Right lobe of liver (tissue), 6 donors: ENCODE measurements at regions not wholly inside any gene's neighbourhood (a gene's known extent, or its start where the extent isn't known, plus 50 kb on each side); places are given as distances from the start of the nearest gene placed in this dataset.
A peak's percentile ranks its signal among the peaks of the same experiment; 100 is the strongest.

ENCODE experiments used
- ATAC-seq, 4 donors: fragments of 200-7000 bp; cut with Tn5 transposase; one replicate each; pipeline ENCODE4 v1.9.1; 2020; ENCODE audit warnings: mild to moderate bottlenecking in 4 of 4, moderate library complexity in 4 of 4
- DNase-seq, 3 donors: peaks; one replicate each; pipeline ENCODE4 v3.0.0-alpha.2; 2020
- H3K27ac ChIP-seq, 3 donors: fragments of 200-600 bp; one replicate each; pipeline ENCODE4 v1.8.0; 2022
- H3K27me3 ChIP-seq, 2 donors: fragments of 200-600 bp; one replicate each; pipeline ENCODE4 v1.8.0; 2022
- H3K36me3 ChIP-seq, 4 donors: fragments of 200-600 bp; sonication (generic) in 1 of 4; one replicate each; pipeline versions ENCODE4 v1.5.1 to v1.8.0; 2017 to 2022; ENCODE audit warnings: control low read depth in 1 of 4
- H3K4me1 ChIP-seq, 4 donors: fragments of 200-600 bp; sonication (generic) in 1 of 4; one replicate each; pipeline versions ENCODE4 v1.5.1 to v1.8.0; 2017 to 2022; ENCODE audit warnings: control low read depth in 1 of 4
- H3K4me3 ChIP-seq, 3 donors: fragments of 200-600 bp; one replicate each; pipeline ENCODE4 v1.8.0; 2022
- H3K9me3 ChIP-seq, 4 donors: fragments of 200-600 bp; sonication (generic) in 1 of 4; one replicate each; pipeline versions ENCODE4 v1.5.1 to v1.8.0; 2017 to 2022; ENCODE audit warnings: control low read depth in 1 of 4
- POLR2A ChIP-seq: fragments of 450-650 bp; IDR thresholded peaks from one replicate; pipeline ENCODE4 v1.6.1; 2017; ENCODE audit warnings: antibody characterized with exemption, mild to moderate bottlenecking
- WGBS: methylation state at CpG from one replicate; pipeline ENCODE4 v1.1.6; 2018; ENCODE audit warnings: low coverage, low lambda C conversion rate; ENCODE audit not compliant: insufficient coverage; ENCODE audit errors: missing lambda C conversion rate; 5-methylcytosine and 5-hydroxymethylcytosine counted together
- intact Hi-C, 2 donors: fragments of 100-400 bp; cut with DNase I; formaldehyde crosslinking; loops; one replicate each; pipeline versions ENCODE4 v1.11.2 to v1.14.1; 2022
- TF ChIP-seq, protein P1 (sequence below), 4 donors: fragments of 200-600 bp in 3 of 4; fragments of 450-650 bp in 1 of 4; IDR thresholded peaks; one replicate each; pipeline versions ENCODE4 v1.5.1 to v1.8.0; 2016 to 2022; ENCODE audit warnings: antibody characterized with exemption in 4 of 4, mild to moderate bottlenecking in 2 of 4
- donor health status: DM: no; HTN: yes; CAD: no.
- donor health status: DM: no; HTN: no; CAD: no.
- donor health status: DM: no; HTN: no; CAD: no.
- donor health status: DM: no; HTN: yes; CAD: no.
- donor health status: DM: no; HTN: yes; CAD: no.

DNA sequence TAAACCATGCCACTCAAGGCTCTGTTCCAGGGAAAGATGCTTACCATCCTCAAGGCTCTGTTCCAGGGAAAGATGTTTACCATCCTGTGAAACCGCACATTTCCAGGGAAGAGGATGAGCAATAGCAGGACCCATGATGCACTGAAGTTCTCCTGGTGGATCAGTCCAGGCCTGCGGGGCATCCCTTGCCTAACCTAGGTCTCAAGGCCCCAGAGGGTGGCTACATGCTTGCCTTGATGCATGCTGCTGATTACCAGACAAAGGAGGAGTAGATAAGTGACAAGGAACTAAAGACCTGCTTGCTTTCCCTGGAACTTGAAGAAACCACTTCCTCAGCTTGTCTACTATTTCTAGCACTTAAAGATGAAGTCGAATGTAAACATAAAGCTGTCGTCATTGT lies 111.0 kb upstream of the LINC00305 start:
- no peaks in the 10 kb centered on the region for H3K36me3 ChIP-seq
- H3K9me3 ChIP-seq, result no peaks in the 10 kb centered on the region
- no peak overlapping the region for H3K27ac ChIP-seq
- TF ChIP-seq, protein P1, sequence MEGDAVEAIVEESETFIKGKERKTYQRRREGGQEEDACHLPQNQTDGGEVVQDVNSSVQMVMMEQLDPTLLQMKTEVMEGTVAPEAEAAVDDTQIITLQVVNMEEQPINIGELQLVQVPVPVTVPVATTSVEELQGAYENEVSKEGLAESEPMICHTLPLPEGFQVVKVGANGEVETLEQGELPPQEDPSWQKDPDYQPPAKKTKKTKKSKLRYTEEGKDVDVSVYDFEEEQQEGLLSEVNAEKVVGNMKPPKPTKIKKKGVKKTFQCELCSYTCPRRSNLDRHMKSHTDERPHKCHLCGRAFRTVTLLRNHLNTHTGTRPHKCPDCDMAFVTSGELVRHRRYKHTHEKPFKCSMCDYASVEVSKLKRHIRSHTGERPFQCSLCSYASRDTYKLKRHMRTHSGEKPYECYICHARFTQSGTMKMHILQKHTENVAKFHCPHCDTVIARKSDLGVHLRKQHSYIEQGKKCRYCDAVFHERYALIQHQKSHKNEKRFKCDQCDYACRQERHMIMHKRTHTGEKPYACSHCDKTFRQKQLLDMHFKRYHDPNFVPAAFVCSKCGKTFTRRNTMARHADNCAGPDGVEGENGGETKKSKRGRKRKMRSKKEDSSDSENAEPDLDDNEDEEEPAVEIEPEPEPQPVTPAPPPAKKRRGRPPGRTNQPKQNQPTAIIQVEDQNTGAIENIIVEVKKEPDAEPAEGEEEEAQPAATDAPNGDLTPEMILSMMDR (IDR thresholded peaks at IDR 0.05), result no peak
- TF ChIP-seq POLR2A, result no peak
- intact Hi-C loops, result no loop called here
- no peak for ATAC-seq
- no peaks in the 10 kb centered on the region for H3K27me3 ChIP-seq
- no peak overlapping the region for H3K4me3 ChIP-seq
- DNase-seq, result no peak
- peaks cover 0 to 11% (median 5%) of the 10 kb centered on the region in 4 donors for H3K4me1 ChIP-seq
- 54% methylated on average over 4 of the region's 4 CpGs for WGBS

DNA sequence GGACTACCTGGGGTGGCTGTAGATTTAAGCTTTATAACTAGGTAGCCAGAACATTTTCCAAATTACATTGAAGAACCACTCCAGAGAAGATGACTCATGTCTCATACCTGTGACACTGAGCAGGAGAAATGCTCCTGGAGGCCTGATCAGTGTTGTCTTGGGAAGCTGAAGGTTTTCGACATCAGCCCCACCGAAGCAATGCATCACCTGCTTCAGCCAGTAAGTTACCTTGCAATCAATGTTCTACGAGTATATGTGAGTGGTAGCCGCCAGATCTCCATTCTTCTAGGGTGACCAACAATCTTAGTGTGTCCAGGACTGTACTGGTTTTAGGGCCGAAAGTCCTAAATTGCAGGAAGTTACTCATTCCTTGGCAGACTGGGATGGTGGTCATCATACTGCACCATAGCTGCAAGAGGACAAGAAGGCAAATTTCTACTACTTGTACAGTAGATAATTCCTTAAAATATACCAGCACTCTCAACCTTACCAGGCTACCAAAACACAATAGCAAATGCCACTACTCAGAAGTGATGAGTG lies 109.3 kb upstream of the LINC00305 start:
- DNase-seq (no peak), ATAC-seq (no peak)
- WGBS, result 100% methylated on average over 1 of the region's 5 CpGs
- Histone ChIP-seq H3K27me3 (no peaks in the 10 kb centered on the region), H3K9me3 (no peaks in the 10 kb centered on the region), H3K36me3 (no peaks in the 10 kb centered on the region), H3K4me1 (peaks cover 0 to 25% (median 11%) of the 10 kb centered on the region in 4 donors), H3K27ac (no peak overlapping the region), H3K4me3 (no peak overlapping the region)
- intact Hi-C loops, result no loop called here
- TF ChIP-seq, protein P1 (IDR thresholded peaks at IDR 0.05), result no peak

DNA sequence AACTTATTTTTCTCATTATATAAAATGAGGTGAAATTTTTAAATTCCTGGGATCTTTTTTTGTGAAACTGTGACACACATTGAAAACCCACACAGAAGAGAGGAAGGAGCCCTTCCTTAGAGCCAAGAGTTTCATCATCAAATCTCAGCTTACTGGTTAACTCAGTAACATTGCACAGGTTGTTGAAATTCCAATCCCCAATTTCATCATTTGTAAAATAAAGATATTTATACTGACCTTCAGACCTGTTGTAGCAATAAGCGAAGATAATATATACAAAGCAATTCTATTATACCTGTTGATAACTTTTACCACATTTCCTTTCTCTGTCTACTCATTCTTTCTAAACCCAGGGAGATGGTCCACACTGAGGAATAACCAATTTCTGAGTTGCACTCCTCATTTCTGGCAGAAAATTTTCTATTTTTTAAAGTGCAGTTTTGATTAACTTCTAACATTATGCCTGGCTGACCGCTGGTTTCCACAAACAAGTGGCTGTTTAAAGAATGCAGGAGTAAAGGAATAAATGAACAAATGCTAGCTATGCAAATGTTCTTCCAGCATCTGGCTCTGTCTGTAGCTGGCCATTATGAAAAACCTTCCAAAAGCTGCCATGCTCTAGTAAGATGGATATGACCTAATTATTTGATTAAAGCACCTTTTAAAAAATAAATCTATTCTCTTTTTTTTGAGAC lies 105.7 kb upstream of the LINC00305 start:
- no peak for TF ChIP-seq POLR2A
- TF ChIP-seq, protein P1 (IDR thresholded peaks at IDR 0.05), result peak in 1 of 4 donors; percentile 13
- H3K4me3 ChIP-seq, result no peak overlapping the region
- peak overlapping the region in 2 of 3 donors; percentile 70 to 72 for H3K27ac ChIP-seq
- 36% methylated on average over 2 of the region's 2 CpGs for WGBS
- DNase-seq, result no peak
- H3K27me3 ChIP-seq, result no peaks in the 10 kb centered on the region
- intact Hi-C loops, result no loop called here
- H3K36me3 ChIP-seq, result no peaks in the 10 kb centered on the region
- no peaks in the 10 kb centered on the region for H3K9me3 ChIP-seq
- ATAC-seq, result peak; percentile 88 to 96 (median 92)
- peaks cover 0 to 28% (median 12%) of the 10 kb centered on the region in 4 donors for H3K4me1 ChIP-seq

DNA sequence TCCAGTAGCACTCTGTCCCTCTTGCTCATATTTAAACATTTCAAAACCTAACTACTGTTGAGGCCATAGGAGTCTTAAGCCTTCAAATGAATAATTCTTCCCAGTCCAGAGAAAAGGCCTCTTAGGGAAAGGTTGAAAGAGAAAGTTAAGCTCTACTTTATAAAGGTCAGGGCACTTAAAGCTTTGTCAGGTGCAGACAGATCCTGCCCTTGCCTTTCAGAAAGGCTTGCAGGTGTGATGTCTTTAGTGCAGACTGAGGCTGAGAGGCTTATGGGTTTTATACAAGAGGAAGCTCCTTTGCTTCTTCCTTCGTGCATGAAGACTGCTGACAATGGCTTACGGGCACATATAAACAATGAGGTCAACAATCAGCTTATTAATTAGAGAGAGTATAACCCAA lies 105.0 kb upstream of the LINC00305 start:
- peak; percentile 41 to 54 (median 48) for ATAC-seq
- Histone ChIP-seq H3K4me3 (no peak overlapping the region), H3K27me3 (no peaks in the 10 kb centered on the region), H3K4me1 (peaks cover 0 to 28% (median 12%) of the 10 kb centered on the region in 4 donors), H3K36me3 (no peaks in the 10 kb centered on the region), H3K27ac (peak overlapping the region in 2 of 3 donors; percentile 66 to 72), H3K9me3 (no peaks in the 10 kb centered on the region)
- WGBS, result 28% methylated on average over 2 of the region's 2 CpGs
- DNase-seq, result no peak
- TF ChIP-seq POLR2A, result no peak
- TF ChIP-seq, protein P1 (IDR thresholded peaks at IDR 0.05), result no peak
- intact Hi-C loops, result no loop called here
